NCI-H1930 (cell line): ENCODE measurements at regions not wholly inside any gene's neighbourhood (a gene's known extent, or its start where the extent isn't known, plus 50 kb on each side); places are given as distances from the start of the nearest gene placed in this dataset.
"Not testable (repeated sequence)": the region's sequence is repeated elsewhere in the genome, so short reads cannot be mapped to it uniquely, and the experiment has no call there.

Experiments used
- DNase-seq, 2 experiments: peaks; one replicate each; lab custom pipeline; 2025; lab: John Stamatoyannopoulos, UW

DNA sequence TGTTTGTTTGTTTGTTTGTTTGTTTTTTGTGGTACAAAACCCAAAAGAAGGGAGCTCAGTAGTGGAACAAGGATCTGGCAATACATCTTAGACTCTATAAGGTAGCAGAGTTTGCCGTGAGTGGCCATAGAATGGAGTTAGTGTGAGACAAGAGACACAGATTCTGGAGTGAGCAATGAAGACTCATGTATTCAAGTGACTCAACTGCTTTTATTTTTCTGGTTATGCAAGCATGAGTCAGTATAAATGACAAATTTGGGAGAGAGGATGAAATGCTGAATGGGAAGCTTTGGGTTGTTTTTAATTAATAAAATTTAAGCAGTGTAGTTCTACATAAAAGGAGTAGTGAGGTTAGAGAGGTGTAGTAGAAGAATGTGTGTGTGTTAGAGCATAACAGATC lies 143.6 kb upstream of the ANO5 start:
- DNase-seq = no peak

DNA sequence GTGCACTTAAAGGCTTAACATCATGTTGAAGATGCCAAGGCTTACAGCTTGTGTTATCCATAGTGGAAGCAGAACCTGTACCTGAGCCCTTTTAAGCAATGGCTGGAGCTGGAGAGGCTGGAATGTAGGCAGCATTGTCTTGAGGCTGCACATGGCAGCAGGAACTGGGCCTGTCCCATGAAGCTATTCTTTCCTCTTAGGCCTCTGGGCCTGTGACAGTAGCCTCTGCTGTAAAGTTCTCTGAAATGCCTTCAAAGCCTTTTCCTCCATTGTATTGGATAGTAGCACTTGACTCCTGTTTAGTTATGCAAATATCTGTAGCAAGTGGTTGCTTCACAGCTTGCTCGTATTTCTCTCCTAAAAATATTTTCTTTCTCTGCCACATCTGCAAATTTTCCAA lies 127.4 kb upstream of the ANO5 start:
- no peak for DNase-seq

DNA sequence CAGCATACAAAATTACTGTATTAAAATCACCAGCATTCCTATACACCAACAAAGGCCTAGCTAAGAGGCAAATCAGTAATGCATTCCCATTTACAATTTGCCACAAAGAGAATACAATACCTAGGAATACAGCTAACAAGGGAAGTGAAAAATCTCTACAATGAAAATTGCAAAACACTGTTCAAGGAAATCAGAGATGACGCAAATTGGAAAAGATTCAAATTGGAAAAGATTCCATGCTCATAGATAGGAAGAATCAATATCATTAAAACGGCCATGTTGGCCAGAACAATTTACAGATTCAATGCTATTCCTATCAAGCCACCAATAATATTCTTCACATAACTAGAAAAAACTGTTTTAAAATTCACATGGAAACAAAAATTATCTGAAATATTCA lies 123.0 kb upstream of the ANO5 start:
- DNase-seq = no peak

GRCh38 chr11:22076271-22076930 lies 116.5 kb upstream of the ANO5 start:
- DNase-seq = no peak

DNA sequence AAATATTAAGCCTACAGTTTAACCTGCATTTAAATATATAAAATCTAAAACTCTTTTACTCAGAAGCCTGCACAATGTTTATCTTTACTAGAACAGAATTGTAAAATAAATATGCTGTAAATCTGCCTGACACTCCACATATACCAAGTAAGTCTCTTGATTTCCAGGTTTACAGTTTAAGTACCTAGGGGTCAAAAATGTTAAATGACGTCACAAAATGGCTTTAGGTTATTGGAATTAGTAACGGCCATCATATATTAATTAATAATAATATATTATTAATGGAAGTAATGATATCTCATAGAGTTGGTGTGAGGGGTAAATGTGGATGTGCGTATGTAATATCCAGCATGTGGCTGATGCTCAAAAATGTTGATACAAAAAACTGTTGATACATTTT lies 114.8 kb upstream of the ANO5 start:
- no peak for DNase-seq

DNA sequence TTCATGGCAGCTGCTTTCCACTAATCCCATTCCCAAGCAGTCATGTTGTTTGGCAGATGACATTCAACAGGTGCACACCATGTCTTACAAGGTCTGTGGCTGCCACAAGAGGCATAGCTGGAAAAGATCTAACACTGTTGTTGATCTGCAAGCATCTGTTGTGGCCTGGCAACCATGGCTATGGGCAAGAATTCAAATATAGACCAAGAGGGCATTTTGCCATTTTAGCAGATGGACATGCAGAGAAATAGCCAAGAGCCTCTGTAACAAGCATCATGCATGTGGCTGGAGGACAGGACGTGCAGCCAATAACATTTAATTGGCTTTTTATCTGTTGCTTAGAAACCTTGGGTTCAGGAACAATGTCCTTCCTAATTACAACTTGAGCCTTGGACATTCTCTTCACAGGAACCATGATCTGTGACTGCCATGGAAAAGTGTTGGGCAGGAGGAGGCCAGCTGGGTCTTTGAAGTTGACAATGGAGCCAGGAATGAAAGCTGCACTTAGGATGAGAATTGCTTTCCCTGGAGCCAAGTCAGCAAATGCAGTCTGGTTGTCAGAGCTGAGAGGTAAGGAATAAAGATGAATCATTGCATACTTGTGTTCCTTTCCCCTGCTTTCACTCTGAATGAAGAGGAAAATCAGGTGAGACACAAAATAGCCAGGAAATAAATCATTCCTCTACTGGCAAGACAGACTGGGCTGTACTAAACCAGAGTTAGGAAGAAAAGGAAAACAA lies 113.6 kb upstream of the ANO5 start:
- DNase-seq = no peak

DNA sequence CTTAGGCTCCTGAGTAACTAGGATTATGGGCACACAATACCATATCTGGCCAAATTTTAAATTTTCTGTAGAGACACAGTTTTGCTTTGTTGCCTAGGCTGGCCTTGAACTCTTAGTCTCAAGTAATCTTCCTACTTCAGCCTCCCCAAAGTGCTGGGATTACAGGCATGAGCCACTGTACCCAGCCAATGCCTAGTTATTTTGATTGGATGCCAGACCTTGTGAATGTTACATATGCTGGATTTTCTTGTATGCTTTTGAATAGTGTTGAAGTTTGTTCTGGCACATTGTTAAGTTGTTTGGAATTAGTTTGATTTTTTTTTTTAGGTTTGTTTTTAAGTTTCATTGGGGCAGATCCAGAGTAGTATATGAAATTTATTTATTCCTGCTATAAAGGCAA lies 110.7 kb upstream of the ANO5 start:
- no peak for DNase-seq

- DNase-seq = no peak
These were observed 110.1 kb upstream of the ANO5 start for GRCh38 chr11:22082788-22083187.

DNA sequence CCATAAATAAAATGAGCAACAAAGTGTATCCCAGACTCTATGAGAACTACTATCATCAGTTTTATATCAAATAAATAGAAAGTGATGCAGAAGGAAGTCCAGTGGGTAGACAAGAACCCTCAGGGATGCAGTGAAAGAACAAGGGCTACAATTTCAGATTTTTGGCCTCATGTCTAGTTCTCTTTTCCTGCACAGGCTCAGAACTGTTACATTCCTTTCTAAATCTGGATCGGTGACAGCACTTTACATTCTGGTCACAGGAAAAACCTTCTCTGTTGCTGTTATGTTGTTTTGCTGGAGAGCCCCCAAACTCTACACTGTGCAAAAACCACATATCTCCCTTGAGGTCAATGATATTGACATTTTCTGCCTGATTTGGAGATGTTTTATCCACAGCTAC lies 108.8 kb upstream of the ANO5 start:
- no peak for DNase-seq

- DNase-seq = no peak
These were observed 108.3 kb upstream of the ANO5 start for GRCh38 chr11:22084564-22084963.

DNA sequence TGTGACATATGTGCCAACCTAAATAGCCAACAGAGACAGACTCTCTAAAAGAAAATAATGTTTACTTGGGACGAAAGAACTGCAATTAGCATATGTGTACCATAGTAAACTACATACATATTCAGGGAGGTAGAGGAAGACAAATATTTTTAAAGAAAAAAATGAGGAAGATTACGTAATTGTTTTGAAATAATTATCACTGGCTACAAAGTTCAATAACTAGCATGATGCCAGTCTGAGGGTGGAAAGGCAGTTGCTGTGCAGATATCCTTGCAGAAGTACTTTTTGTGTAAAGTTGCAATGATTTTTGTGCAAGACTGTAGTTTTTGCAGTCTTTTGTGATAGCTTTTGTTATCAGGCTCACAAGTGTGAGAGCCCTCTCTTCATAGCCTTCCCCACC lies 103.3 kb upstream of the ANO5 start:
- no peak for DNase-seq

- no peak for DNase-seq
These were observed 86.3 kb upstream of the ANO5 start for GRCh38 chr11:22106566-22106965.

DNA sequence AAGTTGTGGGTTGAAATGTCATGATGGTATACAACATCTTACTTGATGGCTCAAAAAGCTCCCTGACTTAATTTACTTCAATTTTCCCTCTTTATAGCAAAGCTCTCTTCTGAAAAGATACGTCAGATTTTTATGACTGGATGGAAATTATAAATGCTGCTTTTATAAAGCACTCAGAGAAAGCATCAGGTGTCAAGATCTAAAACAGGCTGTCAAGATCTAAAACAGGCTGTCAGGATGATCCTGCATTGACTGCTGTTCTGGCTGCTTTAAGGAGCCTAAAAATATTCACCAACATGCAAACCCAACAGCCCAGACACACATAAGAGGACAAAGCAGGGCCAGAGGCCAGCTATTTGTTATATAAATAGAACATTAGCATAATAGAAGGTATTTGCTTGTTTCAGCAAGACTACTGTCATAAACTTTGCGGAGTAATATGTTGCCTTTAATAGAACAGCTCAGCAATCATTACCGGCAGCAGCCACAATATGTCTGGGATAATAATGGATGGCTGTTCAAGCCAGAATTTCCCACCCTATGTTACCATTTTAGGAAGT lies 77.3 kb upstream of the ANO5 start:
- no peak for DNase-seq

- not testable (repeated sequence) for DNase-seq
These were observed 64.9 kb upstream of the ANO5 start for GRCh38 chr11:22127981-22128380.

GRCh38 chr11:22130462-22131053 lies 62.3 kb upstream of the ANO5 start:
- peak; percentile 10 to 19 for DNase-seq

DNA sequence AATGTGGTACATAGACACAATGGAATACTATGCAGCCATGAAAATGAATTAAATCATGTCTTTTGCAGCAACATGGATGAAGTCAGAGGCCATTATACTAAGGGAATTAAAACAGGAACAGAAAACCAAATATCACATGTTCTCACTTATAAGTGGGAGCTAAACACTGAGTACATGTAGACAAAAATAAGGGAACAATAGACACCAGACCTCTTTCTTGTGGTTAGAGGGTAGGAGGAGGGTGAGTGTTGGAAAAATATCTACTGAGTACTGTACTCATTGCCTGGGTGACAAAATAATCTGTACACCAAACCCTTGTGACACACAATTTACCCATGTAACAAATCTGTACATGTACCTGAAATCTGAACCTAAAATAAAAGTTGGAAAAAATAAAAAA lies 59.1 kb upstream of the ANO5 start:
- no peak for DNase-seq

DNA sequence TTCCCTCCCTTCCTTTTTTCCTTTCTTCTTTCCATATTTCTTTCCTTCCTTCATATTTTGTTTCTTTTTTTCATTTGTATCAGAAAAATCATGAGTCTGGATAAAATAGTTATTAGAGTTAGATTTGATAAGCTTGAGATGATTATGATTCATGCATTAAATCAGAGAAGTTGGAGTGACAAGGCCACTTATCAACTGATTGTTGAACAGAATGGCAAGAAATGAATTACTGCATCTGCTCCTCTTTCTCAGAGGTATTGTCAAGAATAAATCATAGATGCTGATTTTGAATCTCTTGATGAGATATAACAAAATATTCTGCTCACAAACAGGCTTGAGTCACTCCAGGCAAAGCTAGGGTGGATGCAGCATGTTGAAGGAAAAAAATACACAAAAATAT lies 54.6 kb upstream of the ANO5 start:
- no peak for DNase-seq
